GM21528 (cell line): ENCODE measurements at regions not wholly inside any gene's neighbourhood (a gene's known extent, or its start where the extent isn't known, plus 50 kb on each side); places are given as distances from the start of the nearest gene placed in this dataset.

Experiments used
- ATAC-seq: cut with Tn5 transposase; IDR thresholded peaks from one replicate; pipeline ENCODE4 v1.9.1; 2021; ENCODE audit warnings: mild to moderate bottlenecking, moderate library complexity; ENCODE audit not compliant: unreplicated experiment, low FRiP score

- ATAC-seq: no peak
Observed at GRCh38 chr7:19463581-19463980, 245.3 kb downstream of the POLR1F start.

- ATAC-seq: no peak
Observed at GRCh38 chr7:19455623-19456022, 253.2 kb downstream of the POLR1F start.

GRCh38 chr7:19448091-19448490 lies 260.7 kb downstream of the POLR1F start:
- ATAC-seq: no peak

- ATAC-seq: no peak
Observed at GRCh38 chr7:19442016-19442785, 266.6 kb downstream of the POLR1F start.

GRCh38 chr7:19439517-19439916 lies 269.3 kb downstream of the POLR1F start:
- no peak for ATAC-seq

GRCh38 chr7:19437446-19437845 lies 271.4 kb downstream of the POLR1F start:
- no peak for ATAC-seq

- no peak for ATAC-seq
Observed at GRCh38 chr7:19427944-19428343, 280.9 kb downstream of the POLR1F start.

GRCh38 chr7:19421861-19422260 lies 276.6 kb upstream of the FERD3L start:
- no peak for ATAC-seq

GRCh38 chr7:19417231-19417630 lies 272.0 kb upstream of the FERD3L start:
- ATAC-seq: no peak

GRCh38 chr7:19415123-19415522 lies 269.9 kb upstream of the FERD3L start:
- no peak for ATAC-seq

- ATAC-seq: no peak
Observed at GRCh38 chr7:19413443-19413965, 268.3 kb upstream of the FERD3L start.

- no peak for ATAC-seq
Observed at GRCh38 chr7:19410691-19411090, 265.5 kb upstream of the FERD3L start.

- ATAC-seq: no peak
Observed at GRCh38 chr7:19410106-19410505, 264.9 kb upstream of the FERD3L start.

GRCh38 chr7:19408706-19409220 lies 263.5 kb upstream of the FERD3L start:
- ATAC-seq: no peak

- no peak for ATAC-seq
Observed at GRCh38 chr7:19407270-19407669, 262.0 kb upstream of the FERD3L start.

GRCh38 chr7:19405541-19405940 lies 260.3 kb upstream of the FERD3L start:
- ATAC-seq: no peak

- ATAC-seq: no peak
Observed at GRCh38 chr7:19404912-19405329, 259.7 kb upstream of the FERD3L start.

- no peak for ATAC-seq
Observed at GRCh38 chr7:19403691-19404090, 258.5 kb upstream of the FERD3L start.

- ATAC-seq: no peak
Observed at GRCh38 chr7:19401461-19401860, 256.2 kb upstream of the FERD3L start.

GRCh38 chr7:19400758-19401254 lies 255.6 kb upstream of the FERD3L start:
- no peak for ATAC-seq

- ATAC-seq: peak; percentile 71
Observed at GRCh38 chr7:19397911-19398310, 252.7 kb upstream of the FERD3L start.

- no peak for ATAC-seq
Observed at GRCh38 chr7:19392246-19392645, 247.0 kb upstream of the FERD3L start.
